D721Med (cell line): ENCODE measurements at regions not wholly inside any gene's neighbourhood (a gene's known extent, or its start where the extent isn't known, plus 50 kb on each side); places are given as distances from the start of the nearest gene placed in this dataset.
A peak's percentile ranks its signal among the peaks of the same experiment; 100 is the strongest.

Source experiments
- DNase-seq: peaks from one replicate; pipeline ENCODE4 v3.0.0; 2011; ENCODE audit warnings: low spot score; ENCODE audit not compliant: insufficient read length
- FAIRE-seq: peaks from 2 replicates; lab custom pipeline; 2011; peaks lifted over from hg19 to GRCh38; lab: Jason Lieb, UNC
- TF ChIP-seq, protein P1 (sequence below): IDR thresholded peaks from 2 replicates; pipeline ENCODE4 v1.5.1; 2012; ENCODE audit warnings: mild to moderate bottlenecking, control low read depth; ENCODE audit not compliant: insufficient read depth; ENCODE audit errors: missing control alignments

DNA sequence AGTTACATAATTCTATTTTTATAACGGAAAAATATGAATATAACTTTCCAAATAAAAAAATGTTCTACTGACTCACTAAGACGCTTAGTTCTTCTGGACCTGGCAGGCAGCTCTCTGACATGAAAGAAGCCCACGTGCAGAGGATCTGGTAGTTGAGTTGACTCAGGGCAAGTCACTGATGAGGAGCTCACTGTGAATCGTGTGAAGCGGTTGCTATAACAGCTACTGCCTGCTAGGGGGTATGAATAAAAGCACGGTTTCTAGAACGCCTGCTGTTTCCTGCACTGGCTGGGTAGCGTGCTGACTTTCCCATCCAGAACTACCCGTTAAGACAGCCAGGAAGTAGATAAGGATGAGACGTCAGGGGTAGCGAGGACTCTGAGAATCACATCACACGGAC is 54.7 kb upstream of the WASF3 start:
- TF ChIP-seq, protein P1, sequence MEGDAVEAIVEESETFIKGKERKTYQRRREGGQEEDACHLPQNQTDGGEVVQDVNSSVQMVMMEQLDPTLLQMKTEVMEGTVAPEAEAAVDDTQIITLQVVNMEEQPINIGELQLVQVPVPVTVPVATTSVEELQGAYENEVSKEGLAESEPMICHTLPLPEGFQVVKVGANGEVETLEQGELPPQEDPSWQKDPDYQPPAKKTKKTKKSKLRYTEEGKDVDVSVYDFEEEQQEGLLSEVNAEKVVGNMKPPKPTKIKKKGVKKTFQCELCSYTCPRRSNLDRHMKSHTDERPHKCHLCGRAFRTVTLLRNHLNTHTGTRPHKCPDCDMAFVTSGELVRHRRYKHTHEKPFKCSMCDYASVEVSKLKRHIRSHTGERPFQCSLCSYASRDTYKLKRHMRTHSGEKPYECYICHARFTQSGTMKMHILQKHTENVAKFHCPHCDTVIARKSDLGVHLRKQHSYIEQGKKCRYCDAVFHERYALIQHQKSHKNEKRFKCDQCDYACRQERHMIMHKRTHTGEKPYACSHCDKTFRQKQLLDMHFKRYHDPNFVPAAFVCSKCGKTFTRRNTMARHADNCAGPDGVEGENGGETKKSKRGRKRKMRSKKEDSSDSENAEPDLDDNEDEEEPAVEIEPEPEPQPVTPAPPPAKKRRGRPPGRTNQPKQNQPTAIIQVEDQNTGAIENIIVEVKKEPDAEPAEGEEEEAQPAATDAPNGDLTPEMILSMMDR = no peak
- DNase-seq (no peak), FAIRE-seq (no peak)

DNA sequence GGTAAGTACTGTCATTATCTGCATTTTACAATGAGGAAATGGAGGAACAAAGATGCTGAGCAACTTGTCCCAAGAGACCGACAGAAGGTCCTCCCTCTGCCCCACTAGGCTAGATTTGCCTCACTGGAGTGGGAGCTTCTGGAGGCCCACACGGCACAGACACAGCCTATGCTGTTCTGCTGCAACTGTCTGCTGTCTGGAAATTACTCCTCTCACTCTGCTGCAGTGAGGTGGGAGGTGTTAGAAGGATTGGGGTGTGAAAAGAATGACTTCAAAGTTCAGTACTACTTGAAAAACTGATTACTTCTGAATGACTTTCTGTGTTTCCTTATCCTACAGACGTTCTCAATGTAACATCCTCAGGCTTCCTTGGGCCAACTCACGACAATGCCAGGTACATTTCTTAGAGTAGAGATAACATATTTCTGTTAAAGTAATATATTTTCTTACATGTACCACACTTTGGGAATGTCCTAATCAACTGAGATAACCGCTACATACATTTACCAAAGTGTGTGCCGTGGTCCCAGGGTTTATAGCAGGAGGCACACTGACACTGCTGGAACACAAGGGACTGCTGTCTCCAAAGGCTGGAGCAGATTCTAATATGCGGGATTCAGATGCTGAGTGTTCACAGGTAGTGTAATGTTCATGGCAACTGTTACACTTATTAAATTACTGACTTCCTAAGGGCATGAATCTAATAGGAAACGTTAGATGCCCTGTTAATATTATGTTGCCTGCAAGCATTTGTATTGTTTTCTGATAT is 53.5 kb upstream of the WASF3 start:
- TF ChIP-seq, protein P1 = peak; percentile 18
- no peak for FAIRE-seq
- DNase-seq = no peak
